NCI-H2081 (cell line): ENCODE measurements at regions not wholly inside any gene's neighbourhood (a gene's known extent, or its start where the extent isn't known, plus 50 kb on each side); places are given as distances from the start of the nearest gene placed in this dataset.

Experiments
- DNase-seq, 2 experiments: peaks; one replicate each; lab custom pipeline; 2025; lab: John Stamatoyannopoulos, UW

DNA sequence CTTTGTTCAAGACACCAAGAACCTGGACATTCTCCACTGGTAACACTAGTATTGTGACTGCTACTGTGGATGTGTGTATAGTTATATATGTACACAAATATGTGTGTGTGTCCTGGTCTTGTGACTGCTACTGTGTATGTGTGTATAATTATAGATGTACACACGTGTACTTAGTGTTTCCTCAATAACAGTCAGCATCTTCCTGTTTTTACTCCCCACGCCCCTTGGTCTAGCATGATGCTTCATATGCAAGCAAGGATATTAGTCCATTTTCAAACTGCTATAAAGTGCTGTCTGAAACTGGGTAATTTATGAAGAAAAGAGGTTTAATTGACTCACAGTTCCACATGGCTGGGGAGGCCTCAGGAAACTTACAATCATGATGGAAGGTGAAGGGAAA is 802.7 kb downstream of the RNF144A start:
- DNase-seq = no peak

GRCh38 chr2:7721413-7721995 is 804.3 kb downstream of the RNF144A start:
- no peak for DNase-seq

DNA sequence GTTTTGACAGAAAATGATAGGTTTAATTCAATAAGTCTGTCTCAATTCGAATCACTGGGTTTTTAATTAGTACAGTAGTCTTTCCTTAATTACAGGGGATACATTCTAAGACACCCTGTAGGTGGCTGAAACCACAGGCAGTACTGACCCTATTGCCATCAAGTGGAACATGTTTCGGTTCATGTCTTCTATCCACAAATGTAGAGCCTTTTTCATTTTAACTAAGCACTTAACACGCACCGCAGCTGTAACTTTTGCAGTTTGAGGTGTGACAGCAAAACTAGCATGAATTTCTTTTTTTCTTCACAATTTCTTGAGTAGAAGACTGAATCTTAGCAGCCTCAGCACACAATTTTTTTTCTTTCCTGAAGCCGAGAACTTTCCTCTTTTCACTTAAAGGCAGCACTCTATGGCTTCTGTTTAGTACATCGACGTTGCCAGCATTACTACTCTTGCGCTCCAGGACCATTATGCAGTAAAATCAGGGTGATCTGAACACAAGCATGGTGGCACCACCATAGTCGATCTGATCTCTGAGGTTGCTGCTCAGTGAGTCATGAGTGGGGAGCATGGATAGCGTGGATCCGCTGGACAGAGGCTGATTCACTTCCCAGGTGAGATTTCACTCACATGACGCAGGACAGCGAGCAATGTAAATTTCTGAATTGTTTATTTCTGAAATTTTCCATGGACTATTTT is 805.1 kb downstream of the RNF144A start:
- DNase-seq = no peak

DNA sequence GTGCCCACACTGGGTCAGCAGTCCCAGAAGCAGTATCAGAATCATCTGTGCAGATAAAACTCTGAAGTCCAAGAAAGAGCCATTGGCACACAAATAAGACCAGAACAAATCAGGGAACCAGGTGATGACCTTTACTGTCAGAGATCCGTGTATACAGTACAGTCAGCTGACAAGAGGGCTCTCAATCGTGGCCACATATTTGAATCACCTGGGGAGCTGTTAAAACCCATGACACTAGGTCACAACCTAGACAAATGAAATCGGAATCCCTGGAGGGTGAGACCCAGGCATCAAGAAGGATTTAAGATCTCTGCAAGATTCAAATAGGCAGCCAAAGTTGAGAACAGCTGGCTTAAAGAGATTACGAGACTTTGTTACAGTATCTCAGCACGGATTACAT is 807.1 kb downstream of the RNF144A start:
- no peak for DNase-seq

DNA sequence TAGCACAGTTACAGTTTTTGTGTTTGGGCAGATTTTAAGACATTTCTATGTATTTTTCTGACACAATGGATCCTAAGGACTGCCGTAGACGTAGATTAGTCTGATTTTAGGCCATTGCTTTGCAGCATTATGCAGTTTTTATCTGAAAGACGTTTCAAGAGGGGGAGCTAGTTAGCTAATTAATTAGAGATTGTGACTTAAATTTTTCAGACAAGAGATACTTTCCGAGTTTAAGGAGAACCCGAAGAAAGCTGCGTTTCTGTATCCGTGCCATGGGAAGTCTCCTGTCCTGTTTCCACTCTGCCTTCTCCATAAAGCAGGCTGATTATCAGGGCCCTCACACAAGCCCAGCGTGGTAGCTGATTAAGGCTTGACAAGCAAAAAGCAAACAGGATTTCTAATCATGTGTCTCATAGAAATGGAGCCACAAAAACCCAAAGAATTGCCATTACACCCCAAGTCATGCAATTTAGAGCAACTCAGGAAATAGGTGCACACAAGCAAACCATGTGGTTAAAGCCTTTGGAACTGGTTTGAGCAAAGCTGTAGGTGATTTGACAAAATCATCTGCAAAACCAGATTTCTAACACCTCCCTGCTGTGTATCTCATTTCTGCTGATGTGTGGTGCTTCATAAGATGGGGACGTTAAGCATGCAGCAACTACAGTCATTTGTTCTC is 808.1 kb downstream of the RNF144A start:
- DNase-seq = peak in 1 of 2 experiments; percentile 20

DNA sequence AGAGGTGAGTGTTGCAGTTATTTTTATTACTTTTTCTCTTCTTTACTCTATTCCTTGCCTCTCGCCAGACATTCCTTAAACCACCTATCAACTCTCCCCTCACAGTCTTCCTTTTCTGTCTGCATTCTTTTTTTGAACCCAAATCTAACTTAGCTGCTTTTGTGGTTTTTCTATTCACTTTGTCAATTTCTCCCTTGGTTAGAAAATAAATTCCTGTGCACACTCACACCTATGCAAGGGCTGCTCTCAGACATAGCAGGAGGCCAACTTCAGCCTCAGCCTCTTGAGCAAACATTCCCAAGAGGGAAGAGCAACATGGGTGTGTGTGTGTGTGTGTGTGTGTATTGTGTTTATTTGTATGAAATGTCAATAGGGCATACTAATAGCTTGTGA is 808.6 kb downstream of the RNF144A start:
- no peak for DNase-seq

- no peak for DNase-seq
Measured at GRCh38 chr2:7726989-7727388, 809.8 kb downstream of the RNF144A start.

- DNase-seq = no peak
Measured at GRCh38 chr2:7728388-7728787, 811.2 kb downstream of the RNF144A start.

DNA sequence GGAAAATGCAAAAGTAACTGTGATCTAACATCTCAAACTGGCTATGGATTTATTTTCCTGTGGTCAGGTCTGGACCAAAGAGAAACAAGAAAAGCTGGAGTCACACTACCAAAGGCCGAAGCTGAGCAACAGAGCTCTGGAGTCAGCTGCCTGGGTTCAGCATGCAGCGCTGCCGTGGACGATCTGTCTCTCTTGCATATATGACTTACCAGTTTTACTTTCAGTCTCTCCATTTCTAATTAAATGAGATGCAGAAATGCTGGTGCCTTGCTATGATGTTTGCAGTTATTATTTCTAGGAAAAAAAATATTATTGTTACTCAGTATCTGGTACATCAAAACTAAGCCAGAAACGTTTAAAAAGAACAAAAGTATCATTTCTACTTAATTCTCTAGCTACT is 813.2 kb downstream of the RNF144A start:
- no peak for DNase-seq

DNA sequence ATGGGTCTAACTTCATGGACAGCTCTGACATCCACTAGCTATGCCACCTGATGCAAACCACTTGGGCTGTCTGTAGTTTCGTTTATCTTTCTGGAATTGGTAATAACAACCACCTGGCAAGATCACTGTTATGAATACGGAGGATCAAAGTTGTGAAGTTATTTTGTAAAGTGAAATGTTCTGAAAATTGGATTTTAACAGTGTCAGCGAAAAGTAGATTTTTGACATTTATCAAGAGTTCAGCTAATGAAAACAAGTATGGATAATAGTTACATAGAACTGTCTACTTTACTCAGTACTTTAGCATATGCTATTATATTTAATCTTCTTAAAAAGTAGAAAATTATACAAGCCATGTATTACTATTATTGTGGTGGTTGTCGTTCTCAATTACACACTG is 813.8 kb downstream of the RNF144A start:
- DNase-seq = no peak

DNA sequence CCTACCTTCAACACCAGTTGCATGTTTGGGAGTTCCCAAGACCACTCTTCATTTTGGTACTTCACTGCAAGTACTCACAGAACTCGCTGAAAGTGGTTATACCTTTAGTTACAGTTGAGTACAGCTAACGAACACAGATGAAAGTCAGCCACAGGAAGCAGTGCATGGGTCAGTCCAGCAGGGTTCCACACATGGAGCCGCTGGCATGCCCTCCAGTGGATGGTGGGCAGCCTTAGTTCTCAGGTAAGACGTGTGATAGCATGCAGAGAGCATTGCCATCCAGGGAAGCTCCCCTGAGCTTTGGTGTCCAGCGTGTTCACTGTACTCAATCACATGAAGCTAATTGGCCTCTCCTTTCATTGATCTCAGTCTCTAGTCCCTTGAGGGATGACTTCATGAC is 815.3 kb downstream of the RNF144A start:
- DNase-seq = no peak

DNA sequence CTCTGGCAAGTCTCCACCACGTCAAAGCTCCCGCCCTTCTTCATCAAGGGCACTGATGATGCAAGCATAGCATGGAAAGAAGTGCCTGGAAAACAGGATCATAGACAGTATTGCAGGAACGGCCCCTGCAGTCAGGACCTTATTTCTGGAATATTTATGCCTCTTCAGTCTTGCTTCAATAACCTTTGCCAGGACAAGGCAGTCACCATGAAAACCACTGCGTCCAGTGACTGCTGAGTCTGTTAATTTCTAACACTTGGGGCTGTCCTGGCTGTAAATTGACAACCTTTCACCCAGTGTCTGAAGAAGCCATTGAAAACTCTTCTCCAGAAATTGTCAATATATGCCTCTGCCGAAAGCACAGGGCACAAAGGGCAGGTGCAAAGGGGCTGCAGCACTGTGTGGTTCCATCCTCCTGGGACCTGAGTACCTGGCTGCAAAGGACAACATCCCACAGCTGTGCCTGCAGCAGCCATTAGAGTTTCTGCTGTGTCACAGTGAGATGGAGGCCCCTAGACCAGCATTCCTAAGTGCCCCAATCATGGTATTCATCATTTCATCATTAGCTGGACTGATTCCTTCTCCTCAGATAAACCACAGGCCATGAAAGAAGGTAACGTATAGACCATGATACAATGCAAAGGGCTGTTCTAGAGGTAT is 819.6 kb downstream of the RNF144A start:
- no peak for DNase-seq

- DNase-seq = no peak
Measured at GRCh38 chr2:7738596-7738995, 821.4 kb downstream of the RNF144A start.

GRCh38 chr2:7740114-7740513 is 822.9 kb downstream of the RNF144A start:
- DNase-seq = no peak

GRCh38 chr2:7742301-7742700 is 825.1 kb downstream of the RNF144A start:
- DNase-seq = no peak

DNA sequence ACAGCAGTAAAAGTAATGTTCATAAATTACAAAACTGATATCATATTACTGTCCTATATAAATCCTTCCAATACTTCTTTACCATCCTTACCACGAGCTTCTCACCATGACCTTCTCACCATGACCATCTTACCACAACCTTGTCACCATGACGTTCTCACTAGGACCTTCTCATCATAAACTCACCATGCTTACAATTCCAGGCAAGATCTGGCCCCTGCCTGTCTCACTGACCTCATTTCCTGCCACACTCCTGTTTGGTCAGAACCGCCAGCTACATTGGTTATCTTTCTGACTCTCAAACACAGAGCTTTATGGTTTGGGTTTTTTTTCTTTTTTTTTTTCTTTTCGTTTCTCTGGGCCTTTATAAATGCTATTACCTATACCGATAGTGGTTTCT is 827.6 kb downstream of the RNF144A start:
- DNase-seq = no peak

DNA sequence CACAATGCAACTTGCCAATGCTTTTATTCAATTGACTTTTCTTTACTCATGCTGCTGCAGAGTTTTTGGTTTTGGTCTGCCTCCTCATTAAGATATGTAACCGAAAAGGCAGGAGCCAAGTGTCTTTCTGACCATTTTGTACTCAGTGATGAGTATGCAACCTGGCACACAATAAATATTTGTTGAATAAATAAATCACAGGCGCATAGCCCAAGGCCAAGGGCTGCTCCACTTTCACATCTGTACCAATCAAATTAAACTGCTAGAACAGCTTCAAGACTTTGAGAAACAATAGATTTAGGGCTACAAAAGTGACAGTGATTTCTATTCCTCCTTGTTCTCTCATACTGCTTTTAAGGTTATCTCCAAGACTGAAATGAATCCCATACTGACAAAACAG is 828.2 kb downstream of the RNF144A start:
- DNase-seq = peak; percentile 22 to 62

GRCh38 chr2:7748717-7749415 is 831.7 kb downstream of the RNF144A start:
- peak; percentile 16 to 72 for DNase-seq

DNA sequence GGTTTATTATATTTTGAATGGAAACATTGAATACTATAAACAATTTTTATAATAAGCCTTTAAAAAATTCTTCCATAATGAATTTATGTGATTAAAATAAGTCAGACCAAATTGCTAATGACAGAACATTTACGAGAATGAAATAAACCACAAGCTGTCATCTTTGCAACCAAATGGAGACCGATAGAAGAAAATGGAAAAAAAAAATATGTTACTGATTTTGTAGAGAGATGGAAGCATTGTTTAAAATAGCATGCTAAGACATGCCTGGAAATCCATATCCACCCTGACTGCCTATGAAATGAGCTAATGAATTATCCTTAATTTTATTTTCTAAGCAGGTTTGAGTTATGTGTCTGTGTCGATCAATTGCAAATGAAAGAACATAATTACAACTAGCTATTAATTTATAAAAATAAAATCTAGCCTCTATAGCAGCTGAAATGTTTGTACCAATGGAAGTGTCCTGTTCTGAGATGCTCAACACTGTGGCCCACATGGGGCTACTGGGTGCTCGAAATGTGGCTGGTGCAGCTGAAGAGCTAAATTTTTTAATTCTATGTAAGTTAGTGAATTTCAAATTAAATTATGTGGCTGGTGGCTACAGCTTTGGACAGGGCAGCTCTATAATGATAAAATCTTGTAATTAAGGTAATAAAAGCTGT is 832.8 kb downstream of the RNF144A start:
- DNase-seq = no peak

DNA sequence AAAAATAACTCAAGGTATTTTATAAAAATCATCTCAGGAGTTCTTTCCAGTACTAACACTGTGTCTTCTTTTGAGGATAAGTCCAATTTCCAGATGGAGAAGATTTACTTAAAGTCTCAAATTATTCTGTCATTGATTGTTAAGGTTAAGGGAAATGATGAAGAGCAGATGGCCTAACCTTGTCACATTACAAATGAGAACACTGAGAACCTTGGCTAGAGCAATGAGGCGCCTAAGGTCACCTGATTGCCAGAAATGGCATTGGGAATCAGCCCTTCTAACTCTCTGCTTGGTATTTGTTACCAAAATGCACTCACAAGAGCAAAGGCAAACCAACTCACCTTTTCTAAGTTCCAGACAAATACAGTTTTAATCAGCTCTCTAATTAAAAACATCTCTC is 835.1 kb downstream of the RNF144A start:
- DNase-seq = no peak

DNA sequence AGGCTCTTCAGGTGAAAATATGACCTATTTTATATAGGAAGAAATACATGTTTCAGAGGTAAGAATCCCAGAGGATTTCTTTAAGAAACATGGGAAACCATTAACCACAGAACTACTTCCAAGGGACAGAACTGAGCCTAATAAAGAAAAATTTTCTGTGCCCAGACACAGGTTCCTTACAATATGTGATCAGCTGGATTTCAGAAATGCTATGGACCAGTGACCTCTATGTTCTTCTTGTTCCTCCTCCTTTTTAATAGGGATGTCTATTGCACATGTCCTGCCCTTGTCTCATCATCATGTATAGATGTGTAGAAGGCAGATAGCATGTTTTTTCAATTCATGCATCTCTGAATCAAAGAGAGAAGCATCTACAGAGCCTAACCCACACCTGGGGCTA is 836.6 kb downstream of the RNF144A start:
- no peak for DNase-seq

DNA sequence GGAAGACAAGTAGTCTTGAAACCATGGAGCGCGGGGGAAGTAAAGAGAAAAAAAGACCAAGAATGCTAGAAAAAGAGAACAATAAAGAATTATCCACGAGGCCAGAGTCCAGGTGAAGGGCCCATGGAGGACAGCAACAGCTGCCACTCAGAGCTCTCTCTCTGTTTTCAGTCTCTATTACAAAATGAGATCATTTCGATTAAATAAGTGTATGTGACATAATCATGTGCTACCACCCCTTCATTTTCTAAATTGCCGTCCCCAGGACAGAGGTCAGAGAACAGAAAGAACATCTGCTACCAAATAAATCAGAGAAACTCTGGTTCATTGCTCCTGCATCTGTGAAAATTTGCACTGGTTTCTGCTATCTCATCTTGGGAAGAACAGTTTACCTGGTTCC is 838.7 kb downstream of the RNF144A start:
- peak; percentile 50 to 73 for DNase-seq
